GM10248 (cell line): ENCODE measurements at regions not wholly inside any gene's neighbourhood (a gene's known extent, or its start where the extent isn't known, plus 50 kb on each side); places are given as distances from the start of the nearest gene placed in this dataset.

Source experiments
- CTCF ChIA-PET: fragments of 300-600 bp; sonication (Branson Sonifier 250); formaldehyde crosslinking; extraction: SDS; loops from one replicate; lab custom pipeline; 2021; ENCODE audit warnings: antibody characterized with exemption; lab: Yijun Ruan, JAX
- POLR2A ChIA-PET: fragments of 350-650 bp; sonication (Branson Sonifier 250); formaldehyde crosslinking; extraction: SDS; loops from one replicate; lab custom pipeline; 2020; ENCODE audit warnings: antibody characterized with exemption; lab: Yijun Ruan, JAX
- DNase-seq: peaks from one replicate; pipeline ENCODE4 v3.0.0; 2012; ENCODE audit errors: extremely low spot score
- TF ChIP-seq, protein P1 (sequence below): IDR thresholded peaks from 2 replicates; pipeline ENCODE4 v1.5.1; 2012; ENCODE audit warnings: mild to moderate bottlenecking, low read depth; ENCODE audit errors: extremely low read depth, missing control alignments, control extremely low read depth

DNA sequence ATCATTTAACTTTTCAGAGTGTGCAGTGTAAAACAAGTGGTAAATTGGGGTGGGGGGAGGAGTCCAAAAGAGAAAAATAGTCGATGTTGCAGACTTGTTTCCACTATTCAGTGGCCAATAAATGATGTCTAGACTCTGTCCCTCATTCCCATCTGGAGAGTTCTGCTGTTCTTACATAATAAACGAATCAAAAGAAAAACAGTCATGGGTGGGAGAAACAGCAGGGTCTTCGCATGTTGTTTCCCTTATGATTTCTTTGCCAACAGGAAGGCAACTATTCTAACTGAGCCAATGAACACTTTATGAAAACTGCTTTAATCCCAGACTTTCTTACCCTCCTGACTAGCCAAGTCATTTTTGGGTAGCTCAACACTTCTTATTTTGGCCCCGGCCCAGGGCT is 615.5 kb downstream of the FGF9 start:
- TF ChIP-seq, protein P1, sequence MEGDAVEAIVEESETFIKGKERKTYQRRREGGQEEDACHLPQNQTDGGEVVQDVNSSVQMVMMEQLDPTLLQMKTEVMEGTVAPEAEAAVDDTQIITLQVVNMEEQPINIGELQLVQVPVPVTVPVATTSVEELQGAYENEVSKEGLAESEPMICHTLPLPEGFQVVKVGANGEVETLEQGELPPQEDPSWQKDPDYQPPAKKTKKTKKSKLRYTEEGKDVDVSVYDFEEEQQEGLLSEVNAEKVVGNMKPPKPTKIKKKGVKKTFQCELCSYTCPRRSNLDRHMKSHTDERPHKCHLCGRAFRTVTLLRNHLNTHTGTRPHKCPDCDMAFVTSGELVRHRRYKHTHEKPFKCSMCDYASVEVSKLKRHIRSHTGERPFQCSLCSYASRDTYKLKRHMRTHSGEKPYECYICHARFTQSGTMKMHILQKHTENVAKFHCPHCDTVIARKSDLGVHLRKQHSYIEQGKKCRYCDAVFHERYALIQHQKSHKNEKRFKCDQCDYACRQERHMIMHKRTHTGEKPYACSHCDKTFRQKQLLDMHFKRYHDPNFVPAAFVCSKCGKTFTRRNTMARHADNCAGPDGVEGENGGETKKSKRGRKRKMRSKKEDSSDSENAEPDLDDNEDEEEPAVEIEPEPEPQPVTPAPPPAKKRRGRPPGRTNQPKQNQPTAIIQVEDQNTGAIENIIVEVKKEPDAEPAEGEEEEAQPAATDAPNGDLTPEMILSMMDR = no peak
- DNase-seq = no peak
- ChIA-PET CTCF (interaction anchor here (0.8 to 1.4 kb wide), 4 partner anchors 12 to 648 kb away, joined by 3 to 5 read pairs (median 3); no protein-coding TSS in a partner anchor), POLR2A (no interaction called here)

DNA sequence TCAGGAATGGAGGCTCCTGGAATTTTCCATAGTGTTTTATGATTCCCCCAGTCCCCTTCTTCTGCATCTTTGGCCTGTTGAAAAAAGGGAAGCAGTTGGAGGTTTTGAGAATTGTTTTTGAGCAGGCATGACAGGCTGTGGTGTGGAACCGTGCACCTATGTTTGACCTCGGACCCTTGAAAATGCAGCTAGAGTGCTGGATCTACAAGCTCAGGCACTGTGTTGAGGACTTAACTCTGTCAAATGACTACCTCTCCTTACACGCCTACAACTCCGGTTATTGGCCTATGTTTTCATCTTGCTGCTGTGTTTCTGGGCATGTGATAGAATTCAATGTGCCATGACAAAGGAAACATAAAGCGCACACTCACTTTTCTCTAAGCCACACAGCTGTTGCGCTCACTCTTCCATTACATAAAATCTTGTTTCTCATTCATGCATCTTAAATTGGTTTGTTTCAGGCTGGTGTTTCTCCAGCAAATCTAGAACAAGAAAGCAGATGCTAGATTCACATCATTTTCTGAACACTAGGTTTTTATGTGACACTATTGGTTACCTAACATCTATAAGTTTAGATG is 616.6 kb downstream of the FGF9 start:
- POLR2A ChIA-PET = no interaction called here
- DNase-seq = no peak
- CTCF ChIA-PET = interaction anchor here (1.4 kb wide), 1 partner anchor 58 kb away, joined by 3 read pairs; no protein-coding TSS in a partner anchor
- TF ChIP-seq, protein P1 = no peak

DNA sequence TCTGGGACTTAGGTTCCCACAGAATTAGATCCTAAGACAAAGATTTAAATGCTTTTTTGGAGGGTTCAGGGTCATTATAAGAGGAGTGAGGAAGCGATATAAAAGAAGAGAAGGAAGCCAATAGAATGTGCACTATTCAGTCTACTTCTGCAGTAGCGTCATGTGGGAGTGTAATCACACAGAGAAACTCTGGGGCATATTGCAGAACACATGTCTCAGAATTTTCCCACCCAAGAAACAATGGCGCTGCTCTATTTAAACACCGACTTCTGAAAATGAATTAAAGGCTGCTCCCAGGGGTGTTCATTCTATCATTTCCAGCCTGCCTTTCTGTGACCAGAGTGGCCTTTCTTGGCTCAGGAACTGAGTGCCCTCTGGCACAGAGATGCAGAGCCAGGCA is 617.6 kb downstream of the FGF9 start:
- CTCF ChIA-PET = no interaction called here

DNA sequence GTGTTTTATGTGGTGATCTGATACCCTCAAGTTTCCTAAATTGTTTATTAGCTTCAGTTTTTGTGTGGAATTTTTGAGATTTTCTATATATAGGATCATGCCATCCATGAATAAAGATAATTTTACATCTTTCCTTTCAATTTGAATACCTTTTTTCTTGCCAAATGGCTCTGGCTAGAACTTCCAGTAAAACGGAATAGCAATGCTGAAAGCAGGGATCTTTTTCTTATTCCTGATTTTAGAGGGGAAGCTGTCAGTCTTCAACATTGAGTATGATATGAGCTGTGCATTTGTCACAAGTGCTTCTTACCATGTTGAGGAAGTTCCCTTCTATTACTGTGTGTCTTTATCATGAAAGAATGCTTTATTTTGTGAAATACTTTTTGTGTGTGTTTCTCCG is 618.8 kb downstream of the FGF9 start:
- ChIA-PET CTCF (no interaction called here), POLR2A (no interaction called here)
- TF ChIP-seq, protein P1 = no peak
- DNase-seq = no peak

More for the DNA sequence above, 617.6 kb downstream of the FGF9 start:
- no peak for DNase-seq
- POLR2A ChIA-PET = no interaction called here
- TF ChIP-seq, protein P1 = no peak

DNA sequence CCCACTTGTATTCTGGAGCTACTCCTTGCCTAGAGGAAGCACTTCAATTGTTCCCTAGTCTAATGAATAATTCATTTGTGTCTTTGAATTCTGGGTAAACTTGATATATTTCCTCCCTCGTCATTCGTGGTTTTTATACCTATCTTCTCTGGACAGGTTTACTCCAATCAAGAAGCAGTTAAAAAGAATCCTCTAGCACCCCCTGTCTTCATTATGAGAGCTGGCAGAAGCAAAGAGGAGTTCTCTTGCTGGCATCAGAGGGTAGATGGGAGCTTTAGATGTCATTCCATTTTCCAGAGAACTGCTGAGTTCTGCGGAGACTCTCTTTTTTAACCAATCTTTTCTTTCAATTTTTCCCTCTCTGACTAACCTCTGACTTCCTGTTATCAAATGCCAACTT is 627.7 kb downstream of the FGF9 start:
- POLR2A ChIA-PET = no interaction called here
- CTCF ChIA-PET = interaction anchor here (1.1 kb wide), 1 partner anchor 13 kb away, joined by 3 read pairs; no protein-coding TSS in a partner anchor

DNA sequence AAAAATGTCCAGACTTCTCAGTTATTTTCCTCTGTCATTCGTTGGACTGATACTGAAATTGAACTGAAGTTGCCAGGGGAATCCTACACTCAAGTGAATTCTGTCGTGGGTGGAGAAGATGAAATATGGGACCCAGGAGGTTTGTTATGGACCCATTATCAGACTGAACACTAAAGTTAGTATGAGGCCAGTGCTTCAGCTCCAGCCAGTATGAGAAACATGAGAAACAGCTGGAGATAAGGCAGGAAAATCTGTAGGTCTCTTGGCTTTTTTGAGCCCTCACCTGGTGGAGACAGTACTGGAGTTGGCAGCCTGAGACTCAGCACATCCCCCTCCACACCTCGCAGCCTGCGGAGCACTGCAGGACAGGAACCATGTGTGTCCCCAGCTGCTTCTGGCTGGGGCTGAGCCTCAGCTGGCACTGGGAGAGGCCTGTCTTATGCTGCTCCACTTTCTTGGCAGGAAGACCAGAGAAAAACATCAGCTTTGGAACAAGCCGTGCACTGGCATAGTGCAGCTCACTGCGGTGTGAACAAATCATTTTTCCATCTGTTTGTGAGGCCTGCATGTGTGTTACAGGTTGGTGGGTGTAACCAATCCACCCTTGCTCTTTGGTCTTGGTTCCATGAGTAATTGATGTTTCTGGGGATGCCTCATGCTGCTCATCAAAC is 641.0 kb downstream of the FGF9 start:
- CTCF ChIA-PET = no interaction called here
- DNase-seq = no peak
- POLR2A ChIA-PET = no interaction called here
- TF ChIP-seq, protein P1 = no peak

More for the DNA sequence above, 627.7 kb downstream of the FGF9 start:
- no peak for DNase-seq
- TF ChIP-seq, protein P1 = no peak
